ENCODE measurements at regions not wholly inside any gene's neighbourhood (a gene's known extent, or its start where the extent isn't known, plus 50 kb on each side); places are given as distances from the start of the nearest gene placed in this dataset.
"Not testable (repeated sequence)": the region's sequence is repeated elsewhere in the genome, so short reads cannot be mapped to it uniquely, and the experiment has no call there.

- no peak for TF ChIP-seq CTCF (IDR thresholded peaks at IDR 0.05; ENCODE audit: borderline replicate concordance, insufficient read depth, low read depth, low read length)
- H3K4me3 ChIP-seq (ENCODE audit: low read depth, low read length) = no peak overlapping the region
Measured at GRCh38 chr5:71929003-71929402, 178.3 kb upstream of the MAP1B start.

- H3K4me3 ChIP-seq (ENCODE audit: low read depth, low read length) = not testable (repeated sequence)
Measured at GRCh38 chr5:71930554-71930953, 176.7 kb upstream of the MAP1B start.

- H3K4me3 ChIP-seq (ENCODE audit: low read depth, low read length) = no peak overlapping the region
- TF ChIP-seq CTCF (IDR thresholded peaks at IDR 0.05; ENCODE audit: borderline replicate concordance, insufficient read depth, low read depth, low read length) = no peak
Measured at GRCh38 chr5:71932131-71932654, 175.1 kb upstream of the MAP1B start.

GRCh38 chr5:71932655-71933338 lies 174.5 kb upstream of the MAP1B start:
- H3K4me3 ChIP-seq (ENCODE audit: low read depth, low read length) = no peak overlapping the region
- no peak for TF ChIP-seq CTCF (IDR thresholded peaks at IDR 0.05; ENCODE audit: borderline replicate concordance, insufficient read depth, low read depth, low read length)

GRCh38 chr5:71934322-71934721 lies 173.0 kb upstream of the MAP1B start:
- no peak for TF ChIP-seq CTCF (IDR thresholded peaks at IDR 0.05; ENCODE audit: borderline replicate concordance, insufficient read depth, low read depth, low read length)
- no peak overlapping the region for H3K4me3 ChIP-seq (ENCODE audit: low read depth, low read length)

- no peak overlapping the region for H3K4me3 ChIP-seq (ENCODE audit: low read depth, low read length)
- TF ChIP-seq CTCF (IDR thresholded peaks at IDR 0.05; ENCODE audit: borderline replicate concordance, insufficient read depth, low read depth, low read length) = no peak
Measured at GRCh38 chr5:71937921-71938698, 169.2 kb upstream of the MAP1B start.

GRCh38 chr5:71938895-71939294 lies 168.4 kb upstream of the MAP1B start:
- TF ChIP-seq CTCF (IDR thresholded peaks at IDR 0.05; ENCODE audit: borderline replicate concordance, insufficient read depth, low read depth, low read length) = no peak
- H3K4me3 ChIP-seq (ENCODE audit: low read depth, low read length) = no peak overlapping the region
